GM21360 (cell line): ENCODE measurements at regions not wholly inside any gene's neighbourhood (a gene's known extent, or its start where the extent isn't known, plus 50 kb on each side); places are given as distances from the start of the nearest gene placed in this dataset.

Experiments
- ATAC-seq: cut with Tn5 transposase; IDR thresholded peaks from one replicate; pipeline ENCODE4 v1.9.1; 2021; ENCODE audit warnings: mild to moderate bottlenecking, moderate library complexity; ENCODE audit not compliant: unreplicated experiment

- ATAC-seq, result no peak
These were observed 842.2 kb downstream of the STIM2 start for GRCh38 chr4:27702730-27703431.

DNA sequence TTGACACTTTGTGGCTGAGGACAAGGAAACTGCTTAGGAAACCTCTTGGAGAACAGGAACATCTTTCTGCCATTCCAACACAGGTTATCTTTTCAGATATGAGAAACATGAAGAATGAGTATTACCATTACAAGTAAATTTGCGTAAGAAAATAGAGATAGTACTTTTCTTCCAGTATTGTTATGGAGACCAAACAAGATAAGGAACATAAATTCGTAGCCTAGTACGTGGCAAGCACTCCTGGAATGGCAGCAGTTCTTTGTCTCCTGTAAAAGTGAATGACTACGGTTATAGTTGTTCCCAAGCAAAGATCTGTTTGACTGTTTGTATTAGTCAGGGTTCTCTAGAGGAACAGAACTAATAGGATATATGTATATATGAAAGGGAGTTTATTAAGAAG is 843.1 kb downstream of the STIM2 start:
- ATAC-seq, result no peak

- no peak for ATAC-seq
These were observed 850.4 kb downstream of the STIM2 start for GRCh38 chr4:27711041-27711440.

- ATAC-seq, result no peak
These were observed 853.4 kb downstream of the STIM2 start for GRCh38 chr4:27714073-27714472.

- ATAC-seq, result no peak
These were observed 856.2 kb downstream of the STIM2 start for GRCh38 chr4:27716693-27717430.

GRCh38 chr4:27717431-27717755 is 856.8 kb downstream of the STIM2 start:
- no peak for ATAC-seq

- ATAC-seq, result no peak
These were observed 859.5 kb downstream of the STIM2 start for GRCh38 chr4:27720010-27720766.

- no peak for ATAC-seq
These were observed 860.6 kb downstream of the STIM2 start for GRCh38 chr4:27721193-27721592.

GRCh38 chr4:27728892-27729291 is 868.3 kb downstream of the STIM2 start:
- ATAC-seq, result no peak

GRCh38 chr4:27742816-27743215 is 882.2 kb downstream of the STIM2 start:
- no peak for ATAC-seq

GRCh38 chr4:27759611-27760575 is 899.3 kb downstream of the STIM2 start:
- ATAC-seq, result no peak

- ATAC-seq, result no peak
These were observed 903.3 kb downstream of the STIM2 start for GRCh38 chr4:27763830-27764525.

- ATAC-seq, result no peak
These were observed 903.8 kb downstream of the STIM2 start for GRCh38 chr4:27764526-27764837.

- no peak for ATAC-seq
These were observed 910.3 kb downstream of the STIM2 start for GRCh38 chr4:27770895-27771294.

GRCh38 chr4:27775156-27775555 is 914.5 kb downstream of the STIM2 start:
- ATAC-seq, result no peak

- no peak for ATAC-seq
These were observed 919.2 kb downstream of the STIM2 start for GRCh38 chr4:27779827-27780226.

- no peak for ATAC-seq
These were observed 926.6 kb downstream of the STIM2 start for GRCh38 chr4:27787195-27787594.

DNA sequence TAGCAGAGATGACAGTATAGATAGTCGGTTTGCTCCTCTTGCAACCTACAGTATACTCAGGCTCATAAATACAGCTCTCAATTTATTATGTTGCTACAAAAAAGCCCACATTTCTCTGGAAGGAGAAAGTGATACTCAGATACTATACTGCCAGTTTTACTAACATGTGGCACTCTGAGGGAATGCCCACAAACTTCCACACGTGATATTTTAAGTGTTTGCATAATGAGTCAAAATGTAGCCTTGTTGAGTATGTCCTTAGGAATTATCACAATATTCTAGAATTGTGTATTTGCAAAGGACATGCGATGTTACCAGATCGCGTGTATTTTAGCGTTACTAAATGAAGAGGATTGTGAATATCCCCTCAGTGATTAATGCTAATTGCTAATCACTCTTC is 929.1 kb downstream of the STIM2 start:
- no peak for ATAC-seq

DNA sequence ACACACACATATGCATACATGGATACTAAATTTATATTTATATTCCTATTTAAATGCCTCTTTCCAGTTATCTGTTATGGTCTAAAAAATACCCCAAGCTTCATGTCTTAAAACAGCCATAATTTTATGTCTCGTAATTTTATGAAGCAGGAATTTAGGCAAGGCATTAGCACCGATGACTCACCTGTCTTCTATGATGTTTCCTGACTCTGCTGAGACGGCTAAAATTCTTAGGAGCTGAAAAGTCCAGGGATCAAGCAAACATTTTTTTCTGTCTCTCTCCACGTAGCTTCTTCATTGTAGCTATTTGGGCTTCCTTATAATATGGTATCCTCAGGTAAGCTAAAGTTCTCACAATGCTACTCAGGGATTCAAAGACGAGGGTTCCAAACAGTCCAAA is 930.3 kb downstream of the STIM2 start:
- no peak for ATAC-seq

DNA sequence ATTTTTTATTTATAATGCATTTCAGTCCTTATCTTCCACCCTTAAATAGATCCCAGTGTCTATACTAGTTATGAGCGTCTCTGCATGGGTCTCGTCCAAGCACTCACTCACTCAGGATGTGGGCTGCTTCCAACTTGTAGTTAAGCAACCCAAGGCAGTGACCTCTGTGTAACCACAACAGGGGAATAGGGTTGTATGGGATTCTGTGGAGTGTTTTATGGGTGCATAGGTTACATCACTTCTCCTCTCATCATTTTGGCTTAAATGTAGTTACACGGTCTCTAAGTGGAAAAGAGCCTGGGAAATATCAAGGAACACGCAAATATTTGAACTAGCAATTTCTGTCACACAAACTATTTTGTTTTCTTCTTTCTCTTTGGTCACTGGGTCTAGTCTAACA is 931.0 kb downstream of the STIM2 start:
- no peak for ATAC-seq
